ENCODE measurements at regions not wholly inside any gene's neighbourhood (a gene's known extent, or its start where the extent isn't known, plus 50 kb on each side); places are given as distances from the start of the nearest gene placed in this dataset.
A peak's percentile ranks its signal among the peaks of the same experiment; 100 is the strongest.

DNA sequence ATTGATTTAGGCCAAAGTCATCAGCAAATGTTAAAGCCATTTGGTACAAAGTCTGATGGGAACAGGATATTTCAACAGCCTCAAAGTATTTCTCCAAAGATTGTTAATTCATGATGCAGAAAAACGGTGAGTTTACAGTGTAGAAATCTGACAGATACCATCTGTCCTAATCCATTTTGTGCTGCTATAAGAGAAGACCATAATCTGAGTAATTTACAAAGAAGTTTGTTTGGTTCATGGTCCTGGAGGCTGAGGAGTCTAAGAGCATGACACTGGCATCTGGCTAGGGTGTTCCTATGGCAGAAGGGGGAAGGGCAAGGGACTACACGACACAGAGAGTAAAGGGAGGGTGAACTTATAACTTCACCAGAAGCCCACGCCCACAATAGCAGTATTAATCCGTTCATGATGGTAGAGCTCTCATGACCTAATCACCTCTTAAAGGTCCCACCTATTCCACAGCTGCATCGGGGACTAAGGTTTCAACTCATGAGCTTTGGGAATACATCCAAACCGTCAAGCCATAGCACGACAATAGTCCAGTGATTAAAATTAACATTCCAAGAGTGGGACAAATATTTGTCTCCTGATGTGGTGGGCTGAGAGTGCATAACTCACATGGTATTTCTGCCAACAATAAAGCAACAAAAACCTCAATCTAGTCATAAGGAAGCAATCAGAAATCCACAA lies 298.6 kb upstream of the AKR1E2 start:
- no peaks in the 10 kb centered on the region for H3K36me3 ChIP-seq
- H3K4me3 ChIP-seq: no peak overlapping the region
- H3K27ac ChIP-seq: peak overlapping the region; percentile 56
- TF ChIP-seq POLR2AphosphoS5 (IDR thresholded peaks at IDR 0.05): no peak
- TF ChIP-seq, protein P1, sequence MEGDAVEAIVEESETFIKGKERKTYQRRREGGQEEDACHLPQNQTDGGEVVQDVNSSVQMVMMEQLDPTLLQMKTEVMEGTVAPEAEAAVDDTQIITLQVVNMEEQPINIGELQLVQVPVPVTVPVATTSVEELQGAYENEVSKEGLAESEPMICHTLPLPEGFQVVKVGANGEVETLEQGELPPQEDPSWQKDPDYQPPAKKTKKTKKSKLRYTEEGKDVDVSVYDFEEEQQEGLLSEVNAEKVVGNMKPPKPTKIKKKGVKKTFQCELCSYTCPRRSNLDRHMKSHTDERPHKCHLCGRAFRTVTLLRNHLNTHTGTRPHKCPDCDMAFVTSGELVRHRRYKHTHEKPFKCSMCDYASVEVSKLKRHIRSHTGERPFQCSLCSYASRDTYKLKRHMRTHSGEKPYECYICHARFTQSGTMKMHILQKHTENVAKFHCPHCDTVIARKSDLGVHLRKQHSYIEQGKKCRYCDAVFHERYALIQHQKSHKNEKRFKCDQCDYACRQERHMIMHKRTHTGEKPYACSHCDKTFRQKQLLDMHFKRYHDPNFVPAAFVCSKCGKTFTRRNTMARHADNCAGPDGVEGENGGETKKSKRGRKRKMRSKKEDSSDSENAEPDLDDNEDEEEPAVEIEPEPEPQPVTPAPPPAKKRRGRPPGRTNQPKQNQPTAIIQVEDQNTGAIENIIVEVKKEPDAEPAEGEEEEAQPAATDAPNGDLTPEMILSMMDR (IDR thresholded peaks at IDR 0.05): no peak
- no peak for TF ChIP-seq EP300 (IDR thresholded peaks at IDR 0.05)
- TF ChIP-seq POLR2A (IDR thresholded peaks at IDR 0.05): no peak
- WGBS: 56% methylated on average over 7 of the region's 7 CpGs
- H3K4me1 ChIP-seq: peaks cover 15% of the 10 kb centered on the region
- no peaks in the 10 kb centered on the region for H3K27me3 ChIP-seq
- no peaks in the 10 kb centered on the region for H3K9me3 ChIP-seq
- no peak for DNase-seq (ENCODE audit: low spot score in 2 of 2)

DNA sequence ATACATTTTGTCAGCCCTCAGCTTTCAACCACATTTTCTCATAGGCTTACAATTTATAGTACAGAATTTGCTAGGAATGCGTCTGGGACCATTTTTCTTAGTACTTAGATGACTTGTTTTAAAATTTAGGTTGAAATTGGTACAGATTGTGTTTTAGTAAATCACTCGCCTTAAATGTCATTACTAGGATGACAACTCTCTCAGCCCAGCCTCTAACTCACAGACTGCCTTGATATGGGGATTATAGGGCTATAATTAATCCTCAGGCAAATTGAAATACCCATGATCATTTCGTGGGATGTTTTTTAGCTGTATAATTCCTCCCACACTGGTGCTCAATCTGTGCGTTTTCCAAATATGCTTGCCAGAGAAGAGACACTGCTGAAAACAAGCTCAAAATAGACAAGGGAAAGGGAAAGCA lies 299.7 kb upstream of the AKR1E2 start:
- Histone ChIP-seq H3K9me3 (no peaks in the 10 kb centered on the region), H3K27ac (peak overlapping the region; percentile 56)

DNA sequence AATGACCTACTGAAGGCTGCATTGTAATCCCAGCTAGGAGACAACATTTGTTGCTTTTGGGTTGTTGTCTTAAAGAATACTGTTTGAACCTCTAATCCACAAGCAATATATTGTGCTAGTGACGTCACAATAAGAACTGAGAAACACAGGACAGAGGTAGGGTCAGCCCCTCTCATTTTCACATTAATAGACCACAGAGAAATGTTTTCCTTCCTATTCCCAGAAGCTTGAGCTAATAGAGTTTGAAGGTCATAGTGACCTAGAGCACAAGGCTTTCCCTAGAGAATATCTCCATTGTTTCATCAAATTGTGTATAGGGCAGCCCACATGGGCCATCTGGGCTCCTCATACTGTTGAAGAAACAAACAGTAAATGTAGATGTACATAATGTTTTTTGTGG lies 300.9 kb upstream of the AKR1E2 start:
- TF ChIP-seq EP300 (IDR thresholded peaks at IDR 0.05): no peak
- TF ChIP-seq, protein P1 (IDR thresholded peaks at IDR 0.05): no peak
- TF ChIP-seq POLR2A (IDR thresholded peaks at IDR 0.05): no peak
- no peak for TF ChIP-seq POLR2AphosphoS5 (IDR thresholded peaks at IDR 0.05)
- Histone ChIP-seq H3K36me3 (no peaks in the 10 kb centered on the region), H3K27me3 (no peaks in the 10 kb centered on the region), H3K4me3 (no peak overlapping the region), H3K27ac (no peak overlapping the region), H3K4me1 (peaks cover 15% of the 10 kb centered on the region), H3K9me3 (no peaks in the 10 kb centered on the region)
- 50% methylated on average over 1 of the region's 1 CpG for WGBS
- DNase-seq (ENCODE audit: low spot score in 2 of 2): no peak

More for the DNA sequence above, 299.7 kb upstream of the AKR1E2 start:
- H3K4me3 ChIP-seq: no peak overlapping the region
- H3K27me3 ChIP-seq: no peaks in the 10 kb centered on the region
- H3K36me3 ChIP-seq: no peaks in the 10 kb centered on the region
- 35% methylated on average over 4 of the region's 4 CpGs for WGBS
- peaks cover 15% of the 10 kb centered on the region for H3K4me1 ChIP-seq
- TF ChIP-seq EP300 (IDR thresholded peaks at IDR 0.05): no peak
- TF ChIP-seq POLR2A (IDR thresholded peaks at IDR 0.05): no peak
- TF ChIP-seq, protein P1 (IDR thresholded peaks at IDR 0.05): no peak
- no peak for TF ChIP-seq POLR2AphosphoS5 (IDR thresholded peaks at IDR 0.05)
- DNase-seq (ENCODE audit: low spot score in 2 of 2): no peak

DNA sequence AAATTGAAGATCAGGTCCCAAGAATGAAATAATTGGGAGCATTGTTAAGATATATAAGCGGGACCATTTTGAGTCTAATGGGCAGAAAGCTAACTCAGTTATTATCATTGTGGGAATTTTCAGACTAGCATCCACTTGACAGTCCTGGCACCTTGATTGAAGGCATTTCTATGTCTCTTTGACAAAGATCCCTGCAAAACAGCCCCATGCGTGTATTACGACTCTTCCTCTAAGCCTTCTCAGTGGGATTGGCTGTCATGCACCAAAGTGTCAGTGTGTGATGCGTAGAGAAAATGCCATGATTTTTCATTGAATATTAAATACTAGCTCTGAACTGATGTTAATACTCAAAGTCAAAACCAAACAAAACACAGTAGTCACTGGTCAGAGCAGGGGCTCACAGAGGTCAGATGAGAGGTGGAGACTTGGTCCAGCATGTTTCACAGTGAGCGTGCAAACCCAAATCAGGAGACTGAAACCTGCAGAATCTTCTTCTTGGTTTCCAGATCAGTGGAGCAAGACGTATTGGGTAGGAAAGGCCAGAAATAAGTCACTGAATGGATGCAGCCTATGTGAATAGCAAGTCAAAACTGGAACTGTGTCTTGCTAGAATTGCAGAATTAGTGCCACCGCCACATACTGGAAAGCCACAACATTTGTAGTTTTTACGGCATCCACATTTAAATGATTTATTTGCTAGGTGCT lies 303.6 kb upstream of the AKR1E2 start:
- DNase-seq (ENCODE audit: low spot score in 2 of 2): no peak

DNA sequence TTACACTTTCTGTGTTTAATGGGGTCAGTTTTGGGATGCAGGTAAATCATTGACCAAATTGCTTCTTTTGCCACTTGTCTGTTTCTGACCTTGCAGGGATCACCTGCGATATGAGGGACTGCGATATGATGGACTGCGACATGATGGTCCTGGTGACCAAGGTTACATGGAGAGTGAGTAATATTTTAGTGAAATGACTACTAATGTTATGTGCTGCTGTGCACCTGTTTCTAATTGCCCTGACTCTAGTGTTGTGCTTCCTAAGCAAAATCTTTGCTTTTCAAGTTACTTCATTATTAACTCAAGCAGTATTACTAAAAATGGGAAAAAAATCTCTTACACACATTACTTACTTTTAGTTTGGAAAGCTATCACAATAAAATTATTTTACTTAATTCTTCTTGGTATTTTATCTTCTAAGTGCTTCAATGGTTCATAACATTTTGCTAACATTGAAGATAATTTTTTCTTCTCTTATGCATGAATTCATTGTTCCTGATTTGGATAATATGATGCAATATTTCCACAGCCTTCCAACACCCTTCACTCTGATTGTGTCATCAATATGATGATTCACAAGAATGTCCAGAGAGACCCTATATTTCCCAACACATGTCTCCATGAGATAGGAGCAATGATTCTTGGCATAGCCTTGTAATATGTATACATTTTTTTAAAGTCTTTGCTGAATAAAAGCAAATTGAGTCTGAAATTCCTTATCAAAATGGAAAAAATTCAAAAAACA lies 306.2 kb upstream of the AKR1E2 start:
- no peak overlapping the region for H3K27ac ChIP-seq
- H3K27me3 ChIP-seq: no peaks in the 10 kb centered on the region
- no peak overlapping the region for H3K4me3 ChIP-seq
- DNase-seq (ENCODE audit: low spot score in 2 of 2): no peak
- 94% methylated on average over 3 of the region's 3 CpGs for WGBS
- no peaks in the 10 kb centered on the region for H3K4me1 ChIP-seq
- TF ChIP-seq EP300 (IDR thresholded peaks at IDR 0.05) (no peak), POLR2A (IDR thresholded peaks at IDR 0.05) (no peak), POLR2AphosphoS5 (IDR thresholded peaks at IDR 0.05) (peak in 2 of 3 donors; percentile 24 to 95)
- TF ChIP-seq, protein P1 (IDR thresholded peaks at IDR 0.05): no peak
- H3K36me3 ChIP-seq: no peaks in the 10 kb centered on the region
- no peaks in the 10 kb centered on the region for H3K9me3 ChIP-seq

More for the DNA sequence above, 303.6 kb upstream of the AKR1E2 start:
- H3K4me3 ChIP-seq: no peak overlapping the region
- TF ChIP-seq POLR2A (IDR thresholded peaks at IDR 0.05): no peak
- no peak overlapping the region for H3K27ac ChIP-seq
- H3K36me3 ChIP-seq: no peaks in the 10 kb centered on the region
- H3K4me1 ChIP-seq: peaks cover 12% of the 10 kb centered on the region
- no peaks in the 10 kb centered on the region for H3K27me3 ChIP-seq
- H3K9me3 ChIP-seq: no peaks in the 10 kb centered on the region
- WGBS: 96% methylated on average over 8 of the region's 8 CpGs
